Endothelial cell of umbilical vein (primary cell): ENCODE measurements at regions not wholly inside any gene's neighbourhood (a gene's known extent, or its start where the extent isn't known, plus 50 kb on each side); places are given as distances from the start of the nearest gene placed in this dataset.
"Not testable (repeated sequence)": the region's sequence is repeated elsewhere in the genome, so short reads cannot be mapped to it uniquely, and the experiment has no call there.

ENCODE experiments used
- BruUV-seq: library from RNA; stranded (reverse); fragments of 400-500 nt; replicated peaks from 2 replicates; lab custom pipeline; 2021; lab: Mats Ljungman, UMichigan
- CTCF ChIA-PET: fragments of 300-600, 350-600 bp; sonication (Branson Sonifier 250); formaldehyde crosslinking; loops from one replicate; lab custom pipeline; 2021; ENCODE audit warnings: antibody characterized with exemption, inconsistent platforms; lab: Charles Lee
- POLR2A ChIA-PET: fragments of 300-600, 350-600 bp; sonication (Branson Sonifier 250); formaldehyde crosslinking; loops from one replicate; lab custom pipeline; 2021; ENCODE audit warnings: antibody characterized with exemption, inconsistent platforms; lab: Charles Lee
- DNase-seq: peaks from one replicate; pipeline ENCODE4 v3.0.0-alpha.2; 2011; ENCODE audit warnings: low read depth, low spot score
- FAIRE-seq: peaks from 2 replicates; lab custom pipeline; 2011; peaks lifted over from hg19 to GRCh38; lab: Jason Lieb, UNC
- H2AFZ ChIP-seq: 2 replicates; pipeline ENCODE4 v1.6.0; 2012; ENCODE audit warnings: low read depth, low read length, control low read depth, inconsistent platforms
- H3K27ac ChIP-seq: 2 replicates; pipeline ENCODE4 v1.5.1; 2011; ENCODE audit warnings: low read depth, mild to moderate bottlenecking, control low read depth, low read length, moderate library complexity; ENCODE audit not compliant: insufficient read depth
- H3K27me3 ChIP-seq, 2 experiments: 2 replicates each; pipeline versions ENCODE4 v1.6.0 to v1.6.1; 2011; ENCODE audit warnings: low read length in 2 of 2, mixed read lengths in 1 of 2; ENCODE audit not compliant: control insufficient read depth in 2 of 2, insufficient read depth in 2 of 2
- H3K36me3 ChIP-seq, 2 experiments: 2 replicates in 1 of 2; 3 replicates in 1 of 2; pipeline ENCODE4 v1.5.1; 2011; ENCODE audit warnings: low read length in 2 of 2, mild to moderate bottlenecking in 1 of 2, moderate library complexity in 1 of 2; ENCODE audit not compliant: control insufficient read depth in 2 of 2, insufficient read depth in 2 of 2; ENCODE audit errors: extremely low read depth in 1 of 2
- H3K4me1 ChIP-seq: 3 replicates; pipeline ENCODE4 v1.5.1; 2011; ENCODE audit warnings: mild to moderate bottlenecking, low read length; ENCODE audit not compliant: control insufficient read depth, insufficient read depth; ENCODE audit errors: extremely low read depth
- H3K4me2 ChIP-seq: 2 replicates; pipeline ENCODE4 v1.6.1; 2011; ENCODE audit warnings: low read length, control low read depth, mixed read lengths; ENCODE audit not compliant: insufficient read depth
- H3K4me3 ChIP-seq, 3 experiments: fragments of 200-600 bp in 1 of 3; sonication (generic), shearing (Covaris generic) in 1 of 3; replicated peaks in 1 of 3; 2 replicates each; pipeline ENCODE4 v1.5.1; 2011 to 2016; ENCODE audit warnings: control low read depth in 3 of 3, low read length in 3 of 3, mild to moderate bottlenecking in 2 of 3, inconsistent platforms in 1 of 3, low read depth in 1 of 3, moderate library complexity in 1 of 3; ENCODE audit not compliant: insufficient read depth in 1 of 3
- H3K79me2 ChIP-seq: 2 replicates; pipeline ENCODE4 v1.6.0; 2012; ENCODE audit warnings: low read length, inconsistent platforms; ENCODE audit not compliant: control insufficient read depth, insufficient read depth
- H3K9ac ChIP-seq: replicated peaks from 2 replicates; pipeline ENCODE3; 2011; ENCODE audit warnings: low read length, control low read depth; ENCODE audit not compliant: insufficient read depth; ENCODE audit errors: extremely low read depth
- H3K9me1 ChIP-seq: replicated peaks from 3 replicates; pipeline ENCODE4 v1.6.0; 2011; ENCODE audit warnings: mild to moderate bottlenecking, low read length; ENCODE audit not compliant: control insufficient read depth, insufficient read depth; ENCODE audit errors: extremely low read depth
- H3K9me3 ChIP-seq: replicated peaks from 2 replicates; pipeline ENCODE4 v1.5.1; 2012; ENCODE audit warnings: low read length, inconsistent platforms; ENCODE audit not compliant: control insufficient read depth, insufficient read depth
- H4K20me1 ChIP-seq: replicated peaks from 2 replicates; pipeline ENCODE3; 2011; ENCODE audit warnings: mild to moderate bottlenecking, low read length; ENCODE audit not compliant: control insufficient read depth, insufficient read depth; ENCODE audit errors: extremely low read depth
- CTCF ChIP-seq, 2 donors: IDR thresholded peaks; 1 replicate in 1 of 2; 2 replicates in 1 of 2; pipeline ENCODE4 v1.5.1; 2011; ENCODE audit warnings: low read length in 2 of 2, mild to moderate bottlenecking in 2 of 2, moderate library complexity in 2 of 2, control low read depth in 1 of 2, inconsistent platforms in 1 of 2, low read depth in 1 of 2; ENCODE audit not compliant: insufficient read depth in 1 of 2; ENCODE audit errors: extremely low read depth in 1 of 2
- EZH2 ChIP-seq: IDR thresholded peaks from 2 replicates; pipeline ENCODE4 v1.6.1; 2012; ENCODE audit warnings: borderline replicate concordance, low read depth, mild to moderate bottlenecking, moderate library complexity, low read length, inconsistent platforms; ENCODE audit not compliant: severe bottlenecking
- JUN ChIP-seq: IDR thresholded peaks from 2 replicates; pipeline ENCODE4 v1.6.1; 2011; ENCODE audit warnings: borderline replicate concordance, low read depth; ENCODE audit not compliant: insufficient read length, insufficient read depth
- MAX ChIP-seq: IDR thresholded peaks from 2 replicates; pipeline ENCODE4 v1.6.1; 2011; ENCODE audit not compliant: insufficient read depth, insufficient read length
- dilution Hi-C: fragments of 300-500 bp; cut with MboI; formaldehyde crosslinking; loops from one replicate; pipeline ENCODE4 v1.15.0; 2019; ENCODE audit warnings: low sequenced_read_pairs; ENCODE audit not compliant: extremely low pct_ligation_motif_present
- intact Hi-C: fragments of 100-400 bp; cut with micrococcal nuclease; formaldehyde crosslinking; loops from one replicate; pipeline ENCODE4 v1.10.0; 2022

DNA sequence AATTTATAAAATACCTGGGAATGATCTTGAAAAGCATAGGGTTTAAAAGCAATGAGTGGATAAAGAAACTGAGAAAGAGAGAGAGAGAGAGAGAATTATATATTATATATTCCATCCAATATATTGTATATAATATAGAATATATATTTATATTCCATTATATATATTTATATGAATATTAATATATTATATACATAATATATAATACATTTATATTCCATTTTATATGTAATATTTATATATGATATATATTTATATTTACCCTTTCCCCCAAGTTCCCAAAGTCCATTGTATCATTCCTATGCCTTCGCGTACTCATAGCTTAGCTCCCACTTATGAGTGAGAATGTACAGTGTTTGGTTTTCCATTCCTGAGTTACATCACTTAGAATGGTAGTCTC, 69.9 kb upstream of the SLC35F3 start:
- H3K9me3 ChIP-seq, result no peaks in the 10 kb centered on the region
- H2AFZ ChIP-seq, result no peak overlapping the region
- CTCF ChIA-PET, result no interaction called here
- H3K9me1 ChIP-seq, result no peaks in the 10 kb centered on the region
- POLR2A ChIA-PET, result no interaction called here
- intact Hi-C loops (no loop called here), dilution Hi-C loops (no loop called here)
- no peak overlapping the region for H3K9ac ChIP-seq
- H3K27ac ChIP-seq, result no peak overlapping the region
- H3K36me3 ChIP-seq, result no peaks in the 10 kb centered on the region
- no TSS peak for BruUV-seq
- TF ChIP-seq MAX (no peak), JUN (no peak), EZH2 (no peak), CTCF (IDR thresholded peaks at IDR 0.05; ENCODE audit: extremely low read depth in 1 of 2, insufficient read depth in 1 of 2, low read depth in 1 of 2, low read length in 2 of 2) (no peak)
- H3K79me2 ChIP-seq, result no peaks in the 10 kb centered on the region
- no peaks in the 10 kb centered on the region for H3K4me1 ChIP-seq
- no peak for DNase-seq
- no peaks in the 10 kb centered on the region for H4K20me1 ChIP-seq
- no peak overlapping the region for H3K4me2 ChIP-seq
- no peaks in the 10 kb centered on the region for H3K27me3 ChIP-seq
- no peak for FAIRE-seq
- H3K4me3 ChIP-seq, result no peak overlapping the region

GRCh38 chr1:233838207-233838606, 66.3 kb upstream of the SLC35F3 start:
- H3K4me3 ChIP-seq, intact Hi-C loops, POLR2A ChIA-PET, DNase-seq, H3K36me3 ChIP-seq, H3K79me2 ChIP-seq, H3K27ac ChIP-seq, H4K20me1 ChIP-seq, H3K9me3 ChIP-seq, H2AFZ ChIP-seq, H3K4me1 ChIP-seq, H3K4me2 ChIP-seq, BruUV-seq, H3K27me3 ChIP-seq, H3K9me1 ChIP-seq, H3K9ac ChIP-seq, FAIRE-seq, dilution Hi-C loops: not testable (repeated sequence)
- CTCF ChIA-PET, result interaction anchor here (0.5 kb wide), 1 partner anchor 79 kb away, joined by 3 read pairs; no protein-coding TSS in a partner anchor
